HCT116 (cell line): ENCODE measurements at regions not wholly inside any gene's neighbourhood (a gene's known extent, or its start where the extent isn't known, plus 50 kb on each side); places are given as distances from the start of the nearest gene placed in this dataset.

Experiments used
- ATAC-seq: fragments of 200-7000 bp; cut with Tn5 transposase; 2 replicates; pipeline ENCODE4 v1.9.1; 2020; ENCODE audit warnings: mild to moderate bottlenecking, moderate library complexity
- BruUV-seq: library from RNA; stranded (reverse); fragments of 400-500 nt; replicated peaks from 2 replicates; lab custom pipeline; 2021; lab: Mats Ljungman, UMichigan
- CTCF ChIA-PET: fragments of 300-600 bp; sonication (Branson Sonifier 250); formaldehyde crosslinking; loops from one replicate; lab custom pipeline; 2021; ENCODE audit warnings: antibody characterized with exemption; lab: Charles Lee
- POLR2A ChIA-PET: fragments of 300-600, 350-600 bp; sonication (Branson Sonifier 250); formaldehyde crosslinking; loops from one replicate; lab custom pipeline; 2021; ENCODE audit warnings: antibody characterized with exemption; lab: Charles Lee
- RAD21 ChIA-PET, 2 experiments: fragments of 300-600 bp; sonication (Branson Sonifier 250); formaldehyde crosslinking; loops; one replicate each; lab custom pipeline; 2023; ENCODE audit warnings: low total read pairs in 2 of 2; ENCODE audit not compliant: uncharacterized antibody in 2 of 2, unreplicated experiment in 2 of 2, low non-redundant PET in 1 of 2; lab: Charles Lee
- DNase-seq: peaks from one replicate; pipeline ENCODE4 v3.0.0-alpha.2; 2010; ENCODE audit warnings: low read depth, low spot score
- H2AFZ ChIP-seq: fragments of 200-600 bp; shearing (Covaris generic), sonication (generic); 2 replicates; pipeline ENCODE4 v1.6.1; 2017; ENCODE audit warnings: low read depth, mixed run types, mixed read lengths, antibody characterized with exemption, low read length; ENCODE audit not compliant: poor library complexity, severe bottlenecking
- H3K27ac ChIP-seq: 2 replicates; pipeline ENCODE4 v1.5.1; 2012; ENCODE audit warnings: low read depth, low read length
- H3K27me3 ChIP-seq: fragments of 200-600 bp; sonication (generic); 2 replicates; pipeline ENCODE4 v1.6.1; 2016; ENCODE audit warnings: mixed run types, low read length, mixed read lengths; ENCODE audit not compliant: insufficient read depth
- H3K36me3 ChIP-seq, 2 experiments: fragments of 200-500 bp in 1 of 2; fragments of 200-600 bp in 1 of 2; sonication (Bioruptor generic) in 1 of 2; sonication (generic) in 1 of 2; 2 replicates each; pipeline versions ENCODE4 v1.5.1 to v1.6.1; 2014 to 2016; ENCODE audit warnings: low read length in 2 of 2, inconsistent platforms in 1 of 2, mixed read lengths in 1 of 2, mixed run types in 1 of 2; ENCODE audit not compliant: insufficient read depth in 2 of 2, control insufficient read depth in 1 of 2
- H3K4me1 ChIP-seq, 2 experiments: fragments of 200-600 bp in 1 of 2; sonication (generic) in 1 of 2; 2 replicates each; pipeline versions ENCODE4 v1.5.1 to v1.6.1; 2012 to 2017; ENCODE audit warnings: low read length in 2 of 2, inconsistent platforms in 1 of 2, mild to moderate bottlenecking in 1 of 2, mixed read lengths in 1 of 2, mixed run types in 1 of 2, moderate library complexity in 1 of 2; ENCODE audit not compliant: insufficient read depth in 2 of 2, control insufficient read depth in 1 of 2
- H3K4me2 ChIP-seq: fragments of 200-600 bp; sonication (generic); 2 replicates; pipeline ENCODE4 v1.6.1; 2017; ENCODE audit warnings: mixed run types, low read length, mixed read lengths
- H3K4me3 ChIP-seq, 2 experiments: fragments of 200-600 bp in 1 of 2; sonication (generic) in 1 of 2; replicated peaks in 1 of 2; 2 replicates each; pipeline ENCODE4 v1.5.1; 2011 to 2016; ENCODE audit warnings: low read length in 2 of 2, control low read depth in 1 of 2, low read depth in 1 of 2, mild to moderate bottlenecking in 1 of 2, mixed read lengths in 1 of 2, mixed run types in 1 of 2
- H3K79me2 ChIP-seq: fragments of 200-600 bp; sonication (generic); 2 replicates; pipeline ENCODE4 v1.6.1; 2017; ENCODE audit warnings: mild to moderate bottlenecking, mixed run types, low read length, moderate library complexity, mixed read lengths; ENCODE audit not compliant: insufficient read depth
- H3K9ac ChIP-seq: fragments of 200-600 bp; sonication (generic); 2 replicates; pipeline ENCODE4 v1.6.1; 2016; ENCODE audit warnings: low read length, mixed read lengths
- H3K9me2 ChIP-seq: fragments of 200-600 bp; sonication (generic), shearing (Covaris generic); 2 replicates; pipeline ENCODE4 v1.6.1; 2017; ENCODE audit warnings: mixed run types, mild to moderate bottlenecking, moderate library complexity; ENCODE audit not compliant: insufficient read depth
- H3K9me3 ChIP-seq, 2 experiments: fragments of 200-500 bp in 1 of 2; fragments of 200-600 bp in 1 of 2; sonication (Bioruptor generic) in 1 of 2; sonication (generic) in 1 of 2; 2 replicates each; pipeline ENCODE4 v1.6.1; 2014 to 2017; ENCODE audit warnings: low read length in 2 of 2, mixed read lengths in 2 of 2, inconsistent platforms in 1 of 2, low read depth in 1 of 2, mild to moderate bottlenecking in 1 of 2, mixed run types in 1 of 2, moderate library complexity in 1 of 2; ENCODE audit not compliant: control insufficient read depth in 1 of 2, insufficient read depth in 1 of 2
- H4K20me1 ChIP-seq: fragments of 200-600 bp; sonication (generic), shearing (Covaris generic); 2 replicates; pipeline ENCODE4 v1.6.1; 2017; ENCODE audit warnings: mixed run types, mild to moderate bottlenecking, moderate library complexity; ENCODE audit not compliant: insufficient read depth
- ELF1 ChIP-seq: IDR thresholded peaks from 2 replicates; pipeline ENCODE4 v1.6.1; 2012; ENCODE audit warnings: low read depth, borderline replicate concordance
- EZH2 ChIP-seq: fragments of 200-600 bp; sonication (generic); IDR thresholded peaks from 2 replicates; pipeline ENCODE4 v1.6.1; 2017; ENCODE audit warnings: antibody characterized with exemption, mixed run types
- JUND ChIP-seq: IDR thresholded peaks from 2 replicates; pipeline ENCODE4 v1.6.1; 2012
- POLR2A ChIP-seq: IDR thresholded peaks from 2 replicates; pipeline ENCODE4 v1.7.0; 2011; ENCODE audit warnings: borderline replicate concordance; ENCODE audit not compliant: insufficient read depth, insufficient read length; ENCODE audit errors: extremely low read depth
- POLR2AphosphoS5 ChIP-seq: IDR thresholded peaks from 2 replicates; pipeline ENCODE4 v1.6.1; 2011; ENCODE audit warnings: mild to moderate bottlenecking, low read depth, low read length, moderate library complexity
- SP1 ChIP-seq: IDR thresholded peaks from 2 replicates; pipeline ENCODE4 v1.6.1; 2012; ENCODE audit warnings: low read depth
- TCF7L2 ChIP-seq: IDR thresholded peaks from 2 replicates; pipeline ENCODE4 v1.7.0; 2011; ENCODE audit warnings: borderline replicate concordance, inconsistent platforms; ENCODE audit not compliant: insufficient read depth, insufficient read length; ENCODE audit errors: extremely low read depth
- ZFX ChIP-seq: fragments of 450-650 bp; IDR thresholded peaks from 2 replicates; pipeline ENCODE4 v1.6.1; 2017
- intact Hi-C: fragments of 100-400 bp; cut with micrococcal nuclease; formaldehyde crosslinking; loops from 2 replicates; pipeline ENCODE4 v1.10.0; 2022
- TF ChIP-seq, protein P1 (sequence below), 3 experiments: fragments of 200-600 bp in 1 of 3; sonication (generic) in 1 of 3; IDR thresholded peaks in 2 of 3; conservative IDR thresholded peaks in 1 of 3; 2 replicates each; pipeline ENCODE4 v1.5.1; 2012 to 2017; ENCODE audit warnings: low read depth in 2 of 3, low read length in 2 of 3, antibody characterized with exemption in 1 of 3, borderline replicate concordance in 1 of 3, control low read depth in 1 of 3, mild to moderate bottlenecking in 1 of 3, mixed read lengths in 1 of 3, mixed run types in 1 of 3, moderate library complexity in 1 of 3; ENCODE audit not compliant: insufficient read depth in 1 of 3
- TF ChIP-seq, protein P2 (sequence below): IDR thresholded peaks from 2 replicates; pipeline ENCODE4 v1.6.1; 2012
- TF ChIP-seq, protein P3 (sequence below): IDR thresholded peaks from 2 replicates; pipeline ENCODE4 v1.6.1; 2012

DNA sequence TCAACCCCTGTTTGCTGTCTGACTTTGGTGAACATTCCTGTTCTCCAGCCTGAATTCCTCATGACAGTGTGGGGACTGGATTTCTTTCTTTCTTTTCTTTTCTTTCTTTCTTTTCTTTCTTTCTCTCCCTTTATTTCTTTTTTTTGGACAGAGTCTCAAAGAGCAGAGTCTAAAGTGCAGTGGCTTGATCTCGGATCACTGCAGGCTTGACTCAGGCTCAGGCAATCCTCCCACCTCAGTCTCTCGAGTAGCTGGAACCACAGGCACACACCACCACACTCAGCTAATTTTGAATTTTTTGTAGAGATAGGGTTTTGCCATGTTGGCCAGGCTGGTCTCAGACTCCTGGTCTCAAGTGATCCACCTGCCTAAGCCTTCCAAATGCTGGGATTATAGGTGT, 63.1 kb downstream of the RPUSD4 start:
- H3K9ac ChIP-seq: no peak overlapping the region
- CTCF ChIA-PET: no interaction called here

DNA sequence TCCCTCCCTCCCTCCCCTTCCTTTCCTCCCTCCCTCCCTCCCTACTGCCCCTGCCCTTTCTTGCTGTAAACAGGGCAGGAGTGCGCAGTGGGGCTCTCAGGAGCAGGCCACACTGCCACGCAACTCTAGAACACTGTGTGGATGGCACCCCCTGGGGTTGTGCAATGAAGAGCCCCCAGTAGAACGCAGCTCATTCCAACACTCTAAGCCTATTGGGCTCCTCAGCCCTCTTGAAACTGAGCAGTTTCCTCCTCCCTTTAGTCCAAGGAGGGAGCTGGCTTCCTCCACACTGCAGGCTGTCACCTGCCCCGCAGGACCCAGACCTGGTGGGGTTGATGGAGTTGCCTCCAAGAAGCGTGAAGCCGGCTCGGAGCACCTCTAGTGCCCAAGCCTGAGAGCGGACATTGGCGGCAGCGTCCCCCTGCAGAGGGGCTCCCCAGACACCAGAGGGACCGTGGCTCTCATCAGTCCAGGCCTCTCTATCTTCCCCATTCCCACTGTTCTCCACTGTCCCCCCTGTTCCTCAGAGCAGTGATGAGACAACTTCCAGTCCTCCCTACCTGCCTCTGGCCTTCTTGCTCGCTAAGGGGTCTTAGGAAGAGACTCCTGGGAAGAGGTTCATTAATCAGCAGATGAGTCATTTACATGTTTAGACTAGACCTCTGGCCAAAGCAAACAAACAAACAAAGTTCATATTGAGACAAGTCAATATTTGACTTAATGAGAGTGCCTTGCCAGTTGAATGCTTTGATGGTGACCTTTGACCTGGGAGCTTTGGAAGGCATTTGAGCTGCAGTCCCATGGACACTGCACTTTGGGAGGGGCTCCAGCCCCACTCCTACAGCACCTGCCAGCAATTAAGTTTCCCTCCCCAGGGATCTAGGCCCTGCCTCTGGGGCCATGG, 64.0 kb downstream of the RPUSD4 start:
- BruUV-seq: no TSS peak
- H3K9ac ChIP-seq: no peak overlapping the region
- DNase-seq (no peak), ATAC-seq (peak; percentile 59)
- H3K9me2 ChIP-seq: no peaks in the 10 kb centered on the region
- H3K9me3 ChIP-seq: no peaks in the 10 kb centered on the region
- H3K4me3 ChIP-seq: no peak overlapping the region
- CTCF ChIA-PET: no interaction called here
- TF ChIP-seq EZH2 (no peak), POLR2AphosphoS5 (no peak), POLR2A (no peak), SP1 (no peak), TCF7L2 (no peak), JUND (no peak), ZFX (no peak)
- TF ChIP-seq, protein P1, sequence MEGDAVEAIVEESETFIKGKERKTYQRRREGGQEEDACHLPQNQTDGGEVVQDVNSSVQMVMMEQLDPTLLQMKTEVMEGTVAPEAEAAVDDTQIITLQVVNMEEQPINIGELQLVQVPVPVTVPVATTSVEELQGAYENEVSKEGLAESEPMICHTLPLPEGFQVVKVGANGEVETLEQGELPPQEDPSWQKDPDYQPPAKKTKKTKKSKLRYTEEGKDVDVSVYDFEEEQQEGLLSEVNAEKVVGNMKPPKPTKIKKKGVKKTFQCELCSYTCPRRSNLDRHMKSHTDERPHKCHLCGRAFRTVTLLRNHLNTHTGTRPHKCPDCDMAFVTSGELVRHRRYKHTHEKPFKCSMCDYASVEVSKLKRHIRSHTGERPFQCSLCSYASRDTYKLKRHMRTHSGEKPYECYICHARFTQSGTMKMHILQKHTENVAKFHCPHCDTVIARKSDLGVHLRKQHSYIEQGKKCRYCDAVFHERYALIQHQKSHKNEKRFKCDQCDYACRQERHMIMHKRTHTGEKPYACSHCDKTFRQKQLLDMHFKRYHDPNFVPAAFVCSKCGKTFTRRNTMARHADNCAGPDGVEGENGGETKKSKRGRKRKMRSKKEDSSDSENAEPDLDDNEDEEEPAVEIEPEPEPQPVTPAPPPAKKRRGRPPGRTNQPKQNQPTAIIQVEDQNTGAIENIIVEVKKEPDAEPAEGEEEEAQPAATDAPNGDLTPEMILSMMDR (IDR thresholded peaks at IDR 0.05 in 2 of 3, conservative IDR thresholded peaks at IDR 0.05 in 1 of 3; ENCODE audit: borderline replicate concordance in 1 of 3, insufficient read depth in 1 of 3, low read depth in 2 of 3, low read length in 2 of 3): no peak
- TF ChIP-seq, protein P2, sequence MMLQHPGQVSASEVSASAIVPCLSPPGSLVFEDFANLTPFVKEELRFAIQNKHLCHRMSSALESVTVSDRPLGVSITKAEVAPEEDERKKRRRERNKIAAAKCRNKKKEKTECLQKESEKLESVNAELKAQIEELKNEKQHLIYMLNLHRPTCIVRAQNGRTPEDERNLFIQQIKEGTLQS: no peak
- TF ChIP-seq, all 23 proteins: peak for 0
- POLR2A ChIA-PET: no interaction called here
- Histone ChIP-seq H3K36me3 (no peaks in the 10 kb centered on the region), H2AFZ (no peak overlapping the region), H3K27ac (no peak overlapping the region), H3K27me3 (0 out of 2 replicates have a peak, but pooled peaks cover 3% of the 10 kb centered on the region), H3K4me1 (peaks cover 5 to 7% of the 10 kb centered on the region in 2 experiments; a peak in 2 of 4 replicates), H3K79me2 (no peaks in the 10 kb centered on the region), H4K20me1 (no peaks in the 10 kb centered on the region), H3K4me2 (no peak overlapping the region)
- intact Hi-C loops: no loop called here
- RAD21 ChIA-PET: no interaction called here

More for the DNA sequence above, 63.1 kb downstream of the RPUSD4 start:
- Histone ChIP-seq H3K9me2 (no peaks in the 10 kb centered on the region), H3K27ac (no peak overlapping the region), H3K4me3 (no peak overlapping the region), H3K4me2 (no peak overlapping the region), H2AFZ (no peak overlapping the region), H4K20me1 (no peaks in the 10 kb centered on the region), H3K36me3 (no peaks in the 10 kb centered on the region), H3K4me1 (peaks cover 5 to 7% of the 10 kb centered on the region in 2 experiments; a peak in 2 of 4 replicates), H3K27me3 (0 out of 2 replicates have a peak, but pooled peaks cover 3% of the 10 kb centered on the region), H3K79me2 (no peaks in the 10 kb centered on the region), H3K9me3 (no peaks in the 10 kb centered on the region)
- ATAC-seq (no peak), DNase-seq (no peak)
- no TSS peak for BruUV-seq
- intact Hi-C loops: no loop called here
- ChIA-PET POLR2A (no interaction called here), RAD21 (no interaction called here)
- TF ChIP-seq, protein P3, sequence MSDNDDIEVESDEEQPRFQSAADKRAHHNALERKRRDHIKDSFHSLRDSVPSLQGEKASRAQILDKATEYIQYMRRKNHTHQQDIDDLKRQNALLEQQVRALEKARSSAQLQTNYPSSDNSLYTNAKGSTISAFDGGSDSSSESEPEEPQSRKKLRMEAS: no peak
- no peak for TF ChIP-seq ELF1
